Osteocyte (in vitro differentiated cells): ENCODE measurements at regions not wholly inside any gene's neighbourhood (a gene's known extent, or its start where the extent isn't known, plus 50 kb on each side); places are given as distances from the start of the nearest gene placed in this dataset.

ENCODE experiments used
- DNase-seq: peaks from one replicate; pipeline ENCODE4 v3.0.0; 2021; ENCODE audit warnings: mixed read lengths; ENCODE audit not compliant: unreplicated experiment; ENCODE audit errors: extremely low spot score
- H3K27ac Mint-ChIP-seq: one replicate; pipeline ENCODE4 v1.8.0; 2021; ENCODE audit warnings: mild to moderate bottlenecking, mixed read lengths; ENCODE audit not compliant: unreplicated experiment
- H3K27me3 Mint-ChIP-seq: one replicate; pipeline ENCODE4 v1.8.0; 2021; ENCODE audit warnings: mixed read lengths; ENCODE audit not compliant: unreplicated experiment
- H3K36me3 Mint-ChIP-seq: one replicate; pipeline ENCODE4 v1.8.0; 2021; ENCODE audit warnings: mixed read lengths; ENCODE audit not compliant: unreplicated experiment
- H3K4me1 Mint-ChIP-seq: one replicate; pipeline ENCODE4 v1.8.0; 2021; ENCODE audit warnings: mixed read lengths; ENCODE audit not compliant: unreplicated experiment
- H3K4me3 Mint-ChIP-seq: one replicate; pipeline ENCODE4 v1.8.0; 2021; ENCODE audit warnings: mild to moderate bottlenecking, moderate library complexity, mixed read lengths; ENCODE audit not compliant: unreplicated experiment
- H3K9me3 Mint-ChIP-seq: one replicate; pipeline ENCODE4 v1.8.0; 2021; ENCODE audit warnings: mixed read lengths; ENCODE audit not compliant: unreplicated experiment
- TF ChIP-seq, protein P1 (sequence below): fragments of 200-600 bp; sonication (generic); IDR thresholded peaks from 2 replicates; pipeline ENCODE4 v1.5.0; 2021; ENCODE audit warnings: antibody characterized with exemption, mild to moderate bottlenecking, moderate library complexity

DNA sequence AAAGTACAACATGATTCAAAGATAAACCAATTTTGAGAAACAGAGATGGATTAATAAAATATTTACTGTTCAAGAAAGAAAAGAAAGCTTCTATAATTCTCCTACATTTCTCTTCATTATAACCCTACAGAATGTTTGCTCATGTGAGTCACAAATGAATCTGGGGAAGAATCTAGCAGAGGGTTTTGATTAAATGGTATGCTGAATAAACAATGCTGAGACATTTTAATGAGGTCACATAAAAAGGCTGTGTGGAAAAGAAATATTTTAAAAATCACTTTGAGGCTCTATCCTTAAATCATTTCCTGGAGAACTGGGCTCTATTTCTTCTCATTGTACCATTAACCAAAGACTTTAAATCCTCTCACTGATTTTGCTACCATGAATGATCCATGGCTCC, 727.7 kb downstream of the NTRK3 start:
- H3K36me3 Mint-ChIP-seq, result no peaks in the 10 kb centered on the region
- H3K4me1 Mint-ChIP-seq, result no peaks in the 10 kb centered on the region
- TF ChIP-seq, protein P1, sequence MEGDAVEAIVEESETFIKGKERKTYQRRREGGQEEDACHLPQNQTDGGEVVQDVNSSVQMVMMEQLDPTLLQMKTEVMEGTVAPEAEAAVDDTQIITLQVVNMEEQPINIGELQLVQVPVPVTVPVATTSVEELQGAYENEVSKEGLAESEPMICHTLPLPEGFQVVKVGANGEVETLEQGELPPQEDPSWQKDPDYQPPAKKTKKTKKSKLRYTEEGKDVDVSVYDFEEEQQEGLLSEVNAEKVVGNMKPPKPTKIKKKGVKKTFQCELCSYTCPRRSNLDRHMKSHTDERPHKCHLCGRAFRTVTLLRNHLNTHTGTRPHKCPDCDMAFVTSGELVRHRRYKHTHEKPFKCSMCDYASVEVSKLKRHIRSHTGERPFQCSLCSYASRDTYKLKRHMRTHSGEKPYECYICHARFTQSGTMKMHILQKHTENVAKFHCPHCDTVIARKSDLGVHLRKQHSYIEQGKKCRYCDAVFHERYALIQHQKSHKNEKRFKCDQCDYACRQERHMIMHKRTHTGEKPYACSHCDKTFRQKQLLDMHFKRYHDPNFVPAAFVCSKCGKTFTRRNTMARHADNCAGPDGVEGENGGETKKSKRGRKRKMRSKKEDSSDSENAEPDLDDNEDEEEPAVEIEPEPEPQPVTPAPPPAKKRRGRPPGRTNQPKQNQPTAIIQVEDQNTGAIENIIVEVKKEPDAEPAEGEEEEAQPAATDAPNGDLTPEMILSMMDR, result no peak
- H3K27ac Mint-ChIP-seq, result no peak overlapping the region
- no peak overlapping the region for H3K4me3 Mint-ChIP-seq
- peaks cover 36% of the 10 kb centered on the region for H3K9me3 Mint-ChIP-seq
- DNase-seq, result no peak
- no peaks in the 10 kb centered on the region for H3K27me3 Mint-ChIP-seq

- Mint-ChIP-seq H3K4me3 (no peak overlapping the region), H3K4me1 (no peaks in the 10 kb centered on the region), H3K27ac (no peak overlapping the region), H3K36me3 (no peaks in the 10 kb centered on the region), H3K27me3 (no peaks in the 10 kb centered on the region), H3K9me3 (peaks cover 30% of the 10 kb centered on the region)
- DNase-seq, result no peak
- TF ChIP-seq, protein P1, result no peak
Measured at GRCh38 chr15:87527875-87528274, 728.7 kb downstream of the NTRK3 start.

GRCh38 chr15:87527416-87527815, 729.1 kb downstream of the NTRK3 start:
- TF ChIP-seq, protein P1, result no peak
- Mint-ChIP-seq H3K27ac (no peak overlapping the region), H3K36me3 (no peaks in the 10 kb centered on the region), H3K27me3 (no peaks in the 10 kb centered on the region), H3K4me1 (no peaks in the 10 kb centered on the region), H3K9me3 (peaks cover 30% of the 10 kb centered on the region), H3K4me3 (no peak overlapping the region)
- no peak for DNase-seq

DNA sequence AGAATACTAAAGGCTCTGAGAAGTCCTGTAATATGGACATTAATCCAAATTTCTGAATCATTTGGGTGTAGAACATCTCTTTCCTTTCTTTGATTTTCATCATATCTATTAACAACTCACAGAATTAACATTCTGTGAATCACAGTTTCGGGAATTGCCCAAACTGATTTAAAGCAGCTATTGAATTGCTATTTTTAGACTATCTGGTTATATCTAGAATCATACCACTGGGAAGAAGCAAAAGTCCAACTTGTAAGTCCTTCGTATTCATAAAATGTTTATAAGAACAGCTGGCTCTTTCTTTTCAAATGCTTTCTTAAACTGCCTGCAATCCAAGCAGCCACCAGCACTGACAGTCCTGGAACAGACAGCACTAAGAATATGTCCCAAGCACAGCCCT, 733.0 kb downstream of the NTRK3 start:
- TF ChIP-seq, protein P1, result no peak
- no peak overlapping the region for H3K27ac Mint-ChIP-seq
- no peak for DNase-seq
- H3K4me3 Mint-ChIP-seq, result no peak overlapping the region
- peaks cover 48% of the 10 kb centered on the region for H3K9me3 Mint-ChIP-seq
- no peaks in the 10 kb centered on the region for H3K27me3 Mint-ChIP-seq
- no peaks in the 10 kb centered on the region for H3K4me1 Mint-ChIP-seq
- no peaks in the 10 kb centered on the region for H3K36me3 Mint-ChIP-seq

DNA sequence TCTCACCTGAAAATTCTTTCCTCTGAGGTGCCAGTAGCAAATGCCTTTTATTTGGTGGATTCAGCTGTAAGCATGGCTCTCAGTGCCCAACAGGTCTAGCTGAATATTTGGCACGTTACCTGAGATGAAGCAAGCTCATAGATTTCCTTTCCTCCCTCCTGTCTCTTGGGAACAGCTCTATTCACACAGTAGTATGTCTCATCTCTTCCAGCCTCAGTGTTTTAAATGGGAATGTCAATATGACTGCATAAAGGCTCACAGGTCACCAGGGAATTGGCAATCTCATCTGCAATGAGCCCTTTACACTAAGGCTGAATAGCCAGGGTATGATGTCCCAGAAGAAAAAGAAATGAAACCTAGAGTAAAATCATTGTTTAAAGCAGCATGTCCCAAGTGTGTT, 733.5 kb downstream of the NTRK3 start:
- no peak for DNase-seq
- Mint-ChIP-seq H3K27me3 (no peaks in the 10 kb centered on the region), H3K36me3 (no peaks in the 10 kb centered on the region), H3K27ac (no peak overlapping the region), H3K4me3 (no peak overlapping the region), H3K4me1 (no peaks in the 10 kb centered on the region), H3K9me3 (peaks cover 52% of the 10 kb centered on the region)
- TF ChIP-seq, protein P1, result no peak
